Activated T-helper 17 cell treated with anti-CD3 and anti-CD28 coated beads, Interleukin-2, amount 50 U/mL, for 72 hours (primary cell): ENCODE measurements at regions not wholly inside any gene's neighbourhood (a gene's known extent, or its start where the extent isn't known, plus 50 kb on each side); places are given as distances from the start of the nearest gene placed in this dataset.

ENCODE experiments used
- ATAC-seq: fragments of 150-1000 bp; cut with Tn5 transposase; replicated peaks from 2 replicates; pipeline ENCODE4 v1.10.0; 2021; ENCODE audit warnings: mild to moderate bottlenecking, moderate library complexity
- H3K27ac Mint-ChIP-seq: one replicate; pipeline ENCODE4 v1.8.0; 2022; ENCODE audit warnings: mixed read lengths
- H3K27me3 Mint-ChIP-seq: one replicate; pipeline ENCODE4 v1.8.0; 2022; ENCODE audit warnings: mixed read lengths
- H3K36me3 Mint-ChIP-seq: one replicate; pipeline ENCODE4 v1.8.0; 2022; ENCODE audit warnings: low read depth, mild to moderate bottlenecking, mixed read lengths
- H3K4me1 Mint-ChIP-seq: one replicate; pipeline ENCODE4 v1.8.0; 2022; ENCODE audit warnings: mixed read lengths
- H3K4me3 Mint-ChIP-seq: one replicate; pipeline ENCODE4 v1.8.0; 2022; ENCODE audit warnings: mild to moderate bottlenecking, mixed read lengths
- H3K9me3 Mint-ChIP-seq: one replicate; pipeline ENCODE4 v1.8.0; 2022; ENCODE audit warnings: mixed read lengths

GRCh38 chr10:85284778-85285770 lies 956.7 kb downstream of the CCSER2 start:
- H3K4me1 Mint-ChIP-seq: no peaks in the 10 kb centered on the region
- ATAC-seq: no peak
- no peak overlapping the region for H3K27ac Mint-ChIP-seq
- H3K4me3 Mint-ChIP-seq: no peak overlapping the region
- H3K36me3 Mint-ChIP-seq: no peaks in the 10 kb centered on the region
- H3K27me3 Mint-ChIP-seq: peaks cover 10% of the 10 kb centered on the region
- peaks cover 13% of the 10 kb centered on the region for H3K9me3 Mint-ChIP-seq

- no peak for ATAC-seq
- H3K4me1 Mint-ChIP-seq: no peaks in the 10 kb centered on the region
- no peak overlapping the region for H3K4me3 Mint-ChIP-seq
- H3K36me3 Mint-ChIP-seq: no peaks in the 10 kb centered on the region
- no peak overlapping the region for H3K27ac Mint-ChIP-seq
- H3K9me3 Mint-ChIP-seq: no peaks in the 10 kb centered on the region
- no peaks in the 10 kb centered on the region for H3K27me3 Mint-ChIP-seq
These were observed 965.1 kb downstream of the CCSER2 start for GRCh38 chr10:85293483-85293882.

DNA sequence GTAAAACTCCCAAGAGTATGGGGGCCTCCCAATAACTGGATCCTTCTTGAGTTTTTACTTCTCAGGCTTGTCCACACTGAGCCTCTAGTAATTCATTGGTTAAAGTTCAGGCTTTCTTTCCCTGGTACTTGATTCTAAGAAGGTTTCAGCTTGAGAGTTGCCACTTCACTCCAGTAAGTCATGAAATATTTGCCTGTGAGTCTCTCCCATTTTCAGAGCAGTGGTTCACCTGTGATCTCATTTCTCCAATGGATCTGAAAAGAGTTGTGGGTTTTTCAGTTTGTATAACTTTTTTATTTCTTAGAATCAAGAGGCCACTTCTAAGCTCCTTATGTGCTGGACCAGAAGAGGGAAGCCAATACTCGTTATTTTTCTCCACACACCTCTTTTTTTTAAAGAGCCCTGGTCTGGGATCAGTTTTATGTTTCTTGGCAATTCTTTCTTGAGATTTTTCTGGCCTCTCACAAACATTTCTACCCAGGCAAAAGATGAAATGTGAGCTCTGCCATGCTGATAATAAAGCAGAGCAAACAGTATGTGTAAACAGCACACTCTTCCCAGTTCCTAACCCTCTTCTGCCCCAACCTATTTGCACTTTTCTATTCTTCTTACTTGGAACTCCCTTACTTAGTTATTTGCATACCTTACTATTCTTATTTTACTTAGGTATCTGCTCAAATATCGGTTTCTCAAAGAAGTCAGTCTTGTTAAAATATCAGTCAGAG lies 983.4 kb downstream of the CCSER2 start:
- no peak for ATAC-seq
- Mint-ChIP-seq H3K27me3 (no peaks in the 10 kb centered on the region), H3K4me1 (no peaks in the 10 kb centered on the region), H3K36me3 (no peaks in the 10 kb centered on the region), H3K9me3 (no peaks in the 10 kb centered on the region), H3K4me3 (no peak overlapping the region), H3K27ac (no peak overlapping the region)

GRCh38 chr10:85315657-85316056 lies 987.3 kb downstream of the CCSER2 start:
- no peaks in the 10 kb centered on the region for H3K4me1 Mint-ChIP-seq
- no peak overlapping the region for H3K27ac Mint-ChIP-seq
- no peak for ATAC-seq
- H3K36me3 Mint-ChIP-seq: no peaks in the 10 kb centered on the region
- no peaks in the 10 kb centered on the region for H3K9me3 Mint-ChIP-seq
- H3K27me3 Mint-ChIP-seq: no peaks in the 10 kb centered on the region
- no peak overlapping the region for H3K4me3 Mint-ChIP-seq

DNA sequence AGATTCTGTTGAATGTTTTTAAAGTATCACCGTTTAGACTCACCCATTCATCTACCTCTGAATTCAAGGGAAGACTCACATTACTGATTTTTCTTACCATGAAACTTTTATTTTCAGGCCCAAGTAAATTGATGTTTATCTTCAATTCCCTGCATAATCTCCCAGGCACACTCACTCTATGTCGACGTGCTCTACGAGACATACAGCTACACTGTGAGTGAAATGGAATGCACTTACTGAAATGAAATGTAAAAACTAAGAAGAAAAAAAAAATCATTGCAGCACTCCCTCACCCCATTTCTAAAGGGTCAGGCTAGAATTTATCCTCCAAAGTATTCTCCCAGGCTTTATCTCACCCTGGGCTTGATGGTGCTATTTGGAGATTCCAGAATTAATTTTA lies 987.9 kb downstream of the CCSER2 start:
- no peak overlapping the region for H3K4me3 Mint-ChIP-seq
- no peaks in the 10 kb centered on the region for H3K4me1 Mint-ChIP-seq
- H3K27me3 Mint-ChIP-seq: no peaks in the 10 kb centered on the region
- no peaks in the 10 kb centered on the region for H3K36me3 Mint-ChIP-seq
- ATAC-seq: no peak
- no peaks in the 10 kb centered on the region for H3K9me3 Mint-ChIP-seq
- no peak overlapping the region for H3K27ac Mint-ChIP-seq

- Mint-ChIP-seq H3K4me1 (no peaks in the 10 kb centered on the region), H3K4me3 (no peak overlapping the region), H3K27ac (no peak overlapping the region), H3K9me3 (no peaks in the 10 kb centered on the region), H3K36me3 (no peaks in the 10 kb centered on the region), H3K27me3 (no peaks in the 10 kb centered on the region)
- no peak for ATAC-seq
These were observed 989.4 kb downstream of the CCSER2 start for GRCh38 chr10:85317827-85318226.

GRCh38 chr10:85318809-85319807 lies 990.7 kb downstream of the CCSER2 start:
- Mint-ChIP-seq H3K27me3 (no peaks in the 10 kb centered on the region), H3K4me3 (no peak overlapping the region), H3K4me1 (no peaks in the 10 kb centered on the region), H3K9me3 (no peaks in the 10 kb centered on the region), H3K36me3 (no peaks in the 10 kb centered on the region), H3K27ac (no peak overlapping the region)
- ATAC-seq: no peak

DNA sequence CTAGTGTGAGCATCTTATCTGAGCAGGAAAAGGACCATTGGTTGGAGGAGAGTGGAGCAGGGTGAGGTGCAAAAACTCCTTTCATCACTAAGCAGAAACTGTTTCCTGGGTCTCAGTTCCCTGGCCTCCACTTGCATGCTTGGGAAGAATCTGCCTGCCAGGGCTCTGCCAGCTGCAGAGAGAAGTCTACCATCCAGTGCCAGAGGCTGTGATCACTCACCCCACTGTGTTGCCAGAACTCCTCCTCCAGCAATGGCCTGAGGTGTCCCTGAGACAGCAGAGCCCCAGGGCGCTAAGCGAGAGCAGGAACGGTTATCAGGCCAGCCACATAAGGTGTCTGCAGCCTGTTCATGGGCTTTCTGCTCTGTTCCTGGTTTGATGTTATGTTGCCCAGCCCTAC lies 991.4 kb downstream of the CCSER2 start:
- no peaks in the 10 kb centered on the region for H3K36me3 Mint-ChIP-seq
- no peaks in the 10 kb centered on the region for H3K4me1 Mint-ChIP-seq
- H3K9me3 Mint-ChIP-seq: no peaks in the 10 kb centered on the region
- no peak for ATAC-seq
- no peaks in the 10 kb centered on the region for H3K27me3 Mint-ChIP-seq
- H3K4me3 Mint-ChIP-seq: no peak overlapping the region
- no peak overlapping the region for H3K27ac Mint-ChIP-seq

DNA sequence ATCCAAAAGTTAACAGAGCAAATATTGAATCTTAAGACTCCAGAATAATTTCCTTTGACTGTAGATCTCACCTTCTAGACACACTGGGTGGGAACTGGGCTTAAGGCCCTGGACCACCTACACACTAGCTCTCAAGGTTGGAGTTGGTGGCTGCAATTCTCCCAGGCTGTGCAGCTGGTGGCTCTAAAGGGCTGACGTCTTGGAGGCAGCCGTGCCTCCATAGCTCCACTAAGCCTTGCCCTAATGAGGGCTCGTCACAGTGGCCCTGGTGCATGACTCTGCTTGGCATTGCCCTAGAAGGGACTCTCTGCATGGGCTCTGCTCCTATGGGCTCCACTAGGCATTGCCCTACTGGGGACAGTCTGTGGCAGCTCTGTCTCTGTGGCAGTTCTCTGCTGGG lies 1005.2 kb downstream of the CCSER2 start:
- H3K36me3 Mint-ChIP-seq: no peaks in the 10 kb centered on the region
- no peak overlapping the region for H3K4me3 Mint-ChIP-seq
- no peak overlapping the region for H3K27ac Mint-ChIP-seq
- H3K9me3 Mint-ChIP-seq: no peaks in the 10 kb centered on the region
- peaks cover 18% of the 10 kb centered on the region for H3K27me3 Mint-ChIP-seq
- no peaks in the 10 kb centered on the region for H3K4me1 Mint-ChIP-seq
- no peak for ATAC-seq

- Mint-ChIP-seq H3K9me3 (no peaks in the 10 kb centered on the region), H3K4me1 (no peaks in the 10 kb centered on the region)
These were observed 1004.2 kb downstream of the GRID1 start for GRCh38 chr10:85362401-85362800.

GRCh38 chr10:85377029-85377806 lies 989.4 kb downstream of the GRID1 start:
- Mint-ChIP-seq H3K27me3 (peaks cover 27% of the 10 kb centered on the region), H3K4me1 (no peaks in the 10 kb centered on the region), H3K4me3 (no peak overlapping the region), H3K9me3 (no peaks in the 10 kb centered on the region), H3K36me3 (no peaks in the 10 kb centered on the region), H3K27ac (no peak overlapping the region)
- no peak for ATAC-seq

More at GRCh38 chr10:85362401-85362800, 1004.2 kb downstream of the GRID1 start:
- no peaks in the 10 kb centered on the region for H3K27me3 Mint-ChIP-seq
- ATAC-seq: no peak
- H3K4me3 Mint-ChIP-seq: no peak overlapping the region
- no peaks in the 10 kb centered on the region for H3K36me3 Mint-ChIP-seq
- no peak overlapping the region for H3K27ac Mint-ChIP-seq

GRCh38 chr10:85379338-85379737 lies 987.3 kb downstream of the GRID1 start:
- H3K4me3 Mint-ChIP-seq: no peak overlapping the region
- no peaks in the 10 kb centered on the region for H3K4me1 Mint-ChIP-seq
- H3K27me3 Mint-ChIP-seq: peaks cover 22% of the 10 kb centered on the region
- H3K27ac Mint-ChIP-seq: no peak overlapping the region
- no peak for ATAC-seq
- H3K36me3 Mint-ChIP-seq: no peaks in the 10 kb centered on the region
- no peaks in the 10 kb centered on the region for H3K9me3 Mint-ChIP-seq

- Mint-ChIP-seq H3K4me1 (no peaks in the 10 kb centered on the region), H3K9me3 (no peaks in the 10 kb centered on the region), H3K27me3 (no peaks in the 10 kb centered on the region), H3K36me3 (no peaks in the 10 kb centered on the region), H3K27ac (no peak overlapping the region), H3K4me3 (no peak overlapping the region)
- ATAC-seq: no peak
These were observed 965.5 kb downstream of the GRID1 start for GRCh38 chr10:85400981-85401695.
